IMR-90 (cell line): ENCODE measurements at regions not wholly inside any gene's neighbourhood (a gene's known extent, or its start where the extent isn't known, plus 50 kb on each side); places are given as distances from the start of the nearest gene placed in this dataset.

ENCODE experiments used
- ATAC-seq: fragments of 200-7000 bp; cut with Tn5 transposase; 2 replicates; pipeline ENCODE4 v1.9.1; 2020; ENCODE audit warnings: low read depth, mild to moderate bottlenecking, moderate library complexity
- BruUV-seq: library from RNA; stranded (reverse); fragments of 400-500 nt; replicated peaks from 2 replicates; lab custom pipeline; 2021; lab: Mats Ljungman, UMichigan
- CTCF ChIA-PET: fragments of 300-600 bp; formaldehyde crosslinking; extraction: SDS; loops from one replicate; lab custom pipeline; 2021; ENCODE audit warnings: antibody characterized with exemption; lab: Yijun Ruan, JAX
- POLR2A ChIA-PET: fragments of 300-600 bp; sonication (Branson Sonifier 250); formaldehyde crosslinking; loops from one replicate; lab custom pipeline; 2022; ENCODE audit warnings: antibody characterized with exemption; ENCODE audit not compliant: unreplicated experiment; lab: Charles Lee
- DNase-seq: peaks from one replicate; pipeline ENCODE4 v3.0.0; 2013
- H2AFZ ChIP-seq: replicated peaks from 2 replicates; pipeline ENCODE3; 2013; ENCODE audit warnings: low read length, mild to moderate bottlenecking; ENCODE audit not compliant: poor library complexity
- H2AK5ac ChIP-seq: 2 replicates; pipeline ENCODE4 v1.6.1; 2013; ENCODE audit warnings: low read depth, low read length, inconsistent platforms
- H2AK9ac ChIP-seq: replicated peaks from 2 replicates; pipeline ENCODE3; 2013; ENCODE audit warnings: mild to moderate bottlenecking, low read depth, low read length, moderate library complexity; ENCODE audit not compliant: poor library complexity
- H2BK120ac ChIP-seq: 2 replicates; pipeline ENCODE4 v1.6.1; 2013; ENCODE audit warnings: low read depth, low read length, inconsistent platforms
- H2BK15ac ChIP-seq: 3 replicates; pipeline ENCODE4 v1.6.1; 2013; ENCODE audit warnings: low read depth, low read length, inconsistent platforms
- H2BK20ac ChIP-seq: 2 replicates; pipeline ENCODE4 v1.6.1; 2013; ENCODE audit warnings: low read depth, mild to moderate bottlenecking, inconsistent platforms, low read length, moderate library complexity
- H2BK5ac ChIP-seq: 2 replicates; pipeline ENCODE4 v1.6.1; 2013; ENCODE audit warnings: mild to moderate bottlenecking, low read depth, low read length, inconsistent platforms; ENCODE audit not compliant: poor library complexity, severe bottlenecking
- H3K14ac ChIP-seq: replicated peaks from 2 replicates; pipeline ENCODE4 v1.6.1; 2013; ENCODE audit warnings: low read depth, low read length, inconsistent platforms
- H3K18ac ChIP-seq: 2 replicates; pipeline ENCODE4 v1.6.1; 2013; ENCODE audit warnings: low read depth, low read length, control low read depth
- H3K23ac ChIP-seq: 2 replicates; pipeline ENCODE4 v1.6.1; 2013; ENCODE audit warnings: low read depth, low read length, inconsistent platforms
- H3K27ac ChIP-seq: 2 replicates; pipeline ENCODE4 v1.5.1; 2013; ENCODE audit warnings: mild to moderate bottlenecking, control low read depth, low read length; ENCODE audit not compliant: insufficient read depth
- H3K27me3 ChIP-seq: 2 replicates; pipeline ENCODE4 v1.6.1; 2013; ENCODE audit warnings: low read length; ENCODE audit not compliant: control insufficient read depth, insufficient read depth
- H3K36me3 ChIP-seq: 2 replicates; pipeline ENCODE4 v1.6.1; 2013; ENCODE audit warnings: low read length, mixed read lengths; ENCODE audit not compliant: control insufficient read depth, insufficient read depth
- H3K4ac ChIP-seq: 2 replicates; pipeline ENCODE4 v1.6.1; 2013; ENCODE audit warnings: low read depth, low read length, inconsistent platforms
- H3K4me1 ChIP-seq: 2 replicates; pipeline ENCODE4 v1.6.1; 2013; ENCODE audit warnings: low read length, mixed read lengths; ENCODE audit not compliant: control insufficient read depth, insufficient read depth
- H3K4me2 ChIP-seq: 2 replicates; pipeline ENCODE4 v1.6.1; 2013; ENCODE audit warnings: low read depth, mild to moderate bottlenecking, control low read depth, low read length, moderate library complexity
- H3K4me3 ChIP-seq: 2 replicates; pipeline ENCODE4 v1.5.1; 2013; ENCODE audit warnings: low read depth, mild to moderate bottlenecking, control low read depth, low read length, moderate library complexity; ENCODE audit not compliant: insufficient read depth
- H3K56ac ChIP-seq: 2 replicates; pipeline ENCODE4 v1.6.1; 2013; ENCODE audit warnings: low read length, inconsistent platforms; ENCODE audit not compliant: insufficient read depth; ENCODE audit errors: extremely low read depth
- H3K79me1 ChIP-seq, 2 experiments: 2 replicates each; pipeline ENCODE4 v1.6.1; 2013; ENCODE audit warnings: low read length in 2 of 2, inconsistent platforms in 1 of 2, low read depth in 1 of 2
- H3K9ac ChIP-seq: 2 replicates; pipeline ENCODE4 v1.6.1; 2013; ENCODE audit warnings: low read depth, low read length, control low read depth
- H3K9me1 ChIP-seq: 2 replicates; pipeline ENCODE4 v1.6.1; 2013; ENCODE audit warnings: low read length, inconsistent platforms; ENCODE audit not compliant: insufficient read depth
- H3K9me3 ChIP-seq: 2 replicates; pipeline ENCODE4 v1.6.1; 2013; ENCODE audit warnings: low read length; ENCODE audit not compliant: control insufficient read depth, insufficient read depth
- H4K20me1 ChIP-seq: 2 replicates; pipeline ENCODE4 v1.6.1; 2013; ENCODE audit warnings: low read length, inconsistent platforms; ENCODE audit not compliant: insufficient read depth
- H4K5ac ChIP-seq: 2 replicates; pipeline ENCODE4 v1.6.1; 2013; ENCODE audit warnings: mild to moderate bottlenecking, low read depth, low read length, control low read depth
- H4K8ac ChIP-seq, 2 experiments: 2 replicates each; pipeline ENCODE4 v1.6.1; 2013; ENCODE audit warnings: low read depth in 2 of 2, low read length in 2 of 2, control low read depth in 1 of 2, inconsistent platforms in 1 of 2
- H4K91ac ChIP-seq: 2 replicates; pipeline ENCODE4 v1.6.1; 2013; ENCODE audit warnings: low read depth, low read length, inconsistent platforms; ENCODE audit not compliant: insufficient read depth
- BHLHE40 ChIP-seq: fragments of 150-350 bp; IDR thresholded peaks from 2 replicates; pipeline ENCODE4 v1.6.1; 2016; ENCODE audit warnings: mild to moderate bottlenecking, low read depth, low read length
- CEBPB ChIP-seq: IDR thresholded peaks from 2 replicates; pipeline ENCODE4 v1.6.1; 2012; ENCODE audit warnings: low read depth, low read length, improper control_type of control experiment
- CHD1 ChIP-seq: IDR thresholded peaks from 2 replicates; pipeline ENCODE4 v1.6.1; 2012; ENCODE audit warnings: low read depth, low read length, improper control_type of control experiment
- FOS ChIP-seq: fragments of 150-350 bp; IDR thresholded peaks from 2 replicates; pipeline ENCODE4 v1.6.1; 2016; ENCODE audit warnings: low read depth, low read length
- MXI1 ChIP-seq: IDR thresholded peaks from 2 replicates; pipeline ENCODE4 v1.6.1; 2012; ENCODE audit warnings: low read depth, mild to moderate bottlenecking, low read length, moderate library complexity, borderline replicate concordance
- NFE2L2 ChIP-seq: fragments of 150-350 bp; IDR thresholded peaks from 2 replicates; pipeline ENCODE4 v1.6.1; 2016; ENCODE audit warnings: low read depth, mild to moderate bottlenecking, low read length
- POLR2A ChIP-seq: IDR thresholded peaks from 2 replicates; pipeline ENCODE4 v1.6.1; 2012; ENCODE audit warnings: mild to moderate bottlenecking, low read depth, low read length
- RAD21 ChIP-seq: IDR thresholded peaks from 2 replicates; pipeline ENCODE4 v1.6.1; 2012; ENCODE audit warnings: low read length, improper control_type of control experiment
- SMC3 ChIP-seq: fragments of 150-350 bp; IDR thresholded peaks from 2 replicates; pipeline ENCODE4 v1.6.1; 2016; ENCODE audit warnings: low read depth, mild to moderate bottlenecking, antibody characterized with exemption, low read length, moderate library complexity
- WGBS, 2 experiments: methylation state at CpG; one replicate each; pipeline versions ENCODE4 v1.1.5 to v1.1.7; 2013; ENCODE audit warnings: missing lambda C conversion rate in 2 of 2; ENCODE audit not compliant: insufficient read length in 1 of 2; ENCODE audit errors: extremely low coverage in 2 of 2; 5-methylcytosine and 5-hydroxymethylcytosine counted together
- dilution Hi-C: fragments of 300-500 bp; cut with HindIII; formaldehyde crosslinking; loops from one replicate; pipeline ENCODE4 v1.14.3; 2018; ENCODE audit warnings: low sequenced_read_pairs; ENCODE audit not compliant: unreplicated experiment
- in situ Hi-C: fragments of 300-500 bp; cut with MboI; formaldehyde crosslinking; loops from 3 replicates; pipeline ENCODE4 v1.14.3; 2019; ENCODE audit warnings: low sequenced_read_pairs, inconsistent platforms, mixed read lengths
- intact Hi-C: fragments of 100-400 bp; cut with micrococcal nuclease; formaldehyde crosslinking; loops from 2 replicates; pipeline ENCODE4 v1.10.0; 2022
- TF ChIP-seq, protein P1 (sequence below): conservative IDR thresholded peaks from 2 replicates; pipeline ENCODE4 v1.5.1; 2012; ENCODE audit warnings: mild to moderate bottlenecking, low read depth, low read length, improper control_type of control experiment
- TF ChIP-seq, protein P2 (sequence below): fragments of 150-350 bp; IDR thresholded peaks from 2 replicates; pipeline ENCODE4 v1.6.1; 2016; ENCODE audit warnings: low read depth, mild to moderate bottlenecking, low read length, moderate library complexity, borderline replicate concordance
- TF ChIP-seq, protein P3 (sequence below): fragments of 150-350 bp; IDR thresholded peaks from 2 replicates; pipeline ENCODE4 v1.6.1; 2017; ENCODE audit warnings: mild to moderate bottlenecking, antibody characterized with exemption, low read length, low read depth

DNA sequence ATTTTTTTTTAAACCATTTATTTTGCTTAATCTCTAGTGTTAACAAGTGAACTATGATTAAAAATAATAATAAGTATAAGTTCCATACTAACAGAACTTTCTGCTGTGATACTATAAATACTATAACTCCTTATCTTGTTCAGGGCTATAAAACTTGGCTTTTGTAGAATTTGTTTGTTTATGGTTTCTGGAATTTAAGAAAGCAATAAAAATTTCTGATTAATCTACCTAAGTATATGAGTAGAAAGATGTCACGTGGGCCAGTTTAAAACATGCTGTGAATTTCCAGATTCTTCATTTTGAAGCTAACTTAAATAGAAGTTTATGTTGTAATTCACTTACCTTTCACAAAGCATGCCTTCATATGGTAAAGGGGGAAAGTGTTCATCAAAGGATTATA lies 1236.3 kb upstream of the ACVR2A start:
- CTCF ChIA-PET = no interaction called here
- H4K91ac ChIP-seq = no peak overlapping the region
- TF ChIP-seq, protein P1, sequence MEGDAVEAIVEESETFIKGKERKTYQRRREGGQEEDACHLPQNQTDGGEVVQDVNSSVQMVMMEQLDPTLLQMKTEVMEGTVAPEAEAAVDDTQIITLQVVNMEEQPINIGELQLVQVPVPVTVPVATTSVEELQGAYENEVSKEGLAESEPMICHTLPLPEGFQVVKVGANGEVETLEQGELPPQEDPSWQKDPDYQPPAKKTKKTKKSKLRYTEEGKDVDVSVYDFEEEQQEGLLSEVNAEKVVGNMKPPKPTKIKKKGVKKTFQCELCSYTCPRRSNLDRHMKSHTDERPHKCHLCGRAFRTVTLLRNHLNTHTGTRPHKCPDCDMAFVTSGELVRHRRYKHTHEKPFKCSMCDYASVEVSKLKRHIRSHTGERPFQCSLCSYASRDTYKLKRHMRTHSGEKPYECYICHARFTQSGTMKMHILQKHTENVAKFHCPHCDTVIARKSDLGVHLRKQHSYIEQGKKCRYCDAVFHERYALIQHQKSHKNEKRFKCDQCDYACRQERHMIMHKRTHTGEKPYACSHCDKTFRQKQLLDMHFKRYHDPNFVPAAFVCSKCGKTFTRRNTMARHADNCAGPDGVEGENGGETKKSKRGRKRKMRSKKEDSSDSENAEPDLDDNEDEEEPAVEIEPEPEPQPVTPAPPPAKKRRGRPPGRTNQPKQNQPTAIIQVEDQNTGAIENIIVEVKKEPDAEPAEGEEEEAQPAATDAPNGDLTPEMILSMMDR = no peak
- TF ChIP-seq MXI1 (no peak), RAD21 (no peak), FOS (no peak), CHD1 (no peak), NFE2L2 (no peak), BHLHE40 (no peak), SMC3 (no peak), CEBPB (no peak), POLR2A (no peak)
- TF ChIP-seq, protein P2, sequence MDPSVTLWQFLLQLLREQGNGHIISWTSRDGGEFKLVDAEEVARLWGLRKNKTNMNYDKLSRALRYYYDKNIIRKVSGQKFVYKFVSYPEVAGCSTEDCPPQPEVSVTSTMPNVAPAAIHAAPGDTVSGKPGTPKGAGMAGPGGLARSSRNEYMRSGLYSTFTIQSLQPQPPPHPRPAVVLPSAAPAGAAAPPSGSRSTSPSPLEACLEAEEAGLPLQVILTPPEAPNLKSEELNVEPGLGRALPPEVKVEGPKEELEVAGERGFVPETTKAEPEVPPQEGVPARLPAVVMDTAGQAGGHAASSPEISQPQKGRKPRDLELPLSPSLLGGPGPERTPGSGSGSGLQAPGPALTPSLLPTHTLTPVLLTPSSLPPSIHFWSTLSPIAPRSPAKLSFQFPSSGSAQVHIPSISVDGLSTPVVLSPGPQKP = no peak
- TF ChIP-seq, protein P3, sequence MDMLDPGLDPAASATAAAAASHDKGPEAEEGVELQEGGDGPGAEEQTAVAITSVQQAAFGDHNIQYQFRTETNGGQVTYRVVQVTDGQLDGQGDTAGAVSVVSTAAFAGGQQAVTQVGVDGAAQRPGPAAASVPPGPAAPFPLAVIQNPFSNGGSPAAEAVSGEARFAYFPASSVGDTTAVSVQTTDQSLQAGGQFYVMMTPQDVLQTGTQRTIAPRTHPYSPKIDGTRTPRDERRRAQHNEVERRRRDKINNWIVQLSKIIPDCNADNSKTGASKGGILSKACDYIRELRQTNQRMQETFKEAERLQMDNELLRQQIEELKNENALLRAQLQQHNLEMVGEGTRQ = no peak
- no peaks in the 10 kb centered on the region for H3K4me1 ChIP-seq
- intact Hi-C loops = no loop called here
- no peak for ATAC-seq
- H2AK9ac ChIP-seq = no peak overlapping the region
- WGBS, 2 experiments = no CpG with 5 or more reads among the region's 1 CpG
- no peak overlapping the region for H3K4me2 ChIP-seq
- no TSS peak for BruUV-seq
- no peak overlapping the region for H2BK120ac ChIP-seq
- H2BK20ac ChIP-seq = no peak overlapping the region
- no peaks in the 10 kb centered on the region for H3K79me1 ChIP-seq
- H3K18ac ChIP-seq = no peak overlapping the region
- H2BK15ac ChIP-seq = no peak overlapping the region
- H3K23ac ChIP-seq = no peak overlapping the region
- in situ Hi-C loops = no loop called here
- H3K9me3 ChIP-seq = no peaks in the 10 kb centered on the region
- no peaks in the 10 kb centered on the region for H4K20me1 ChIP-seq
- POLR2A ChIA-PET = no interaction called here
- H2AK5ac ChIP-seq = no peak overlapping the region
- H3K9me1 ChIP-seq = no peaks in the 10 kb centered on the region
- no peak overlapping the region for H3K4ac ChIP-seq
- no peak overlapping the region for H4K5ac ChIP-seq
- H3K14ac ChIP-seq = no peak overlapping the region
- DNase-seq = no peak
- H3K27ac ChIP-seq = no peak overlapping the region
- no peak overlapping the region for H3K4me3 ChIP-seq
- no peak overlapping the region for H3K9ac ChIP-seq
- H2AFZ ChIP-seq = no peak overlapping the region
- no peak overlapping the region for H4K8ac ChIP-seq
- no peak overlapping the region for H2BK5ac ChIP-seq
- no peak overlapping the region for H3K56ac ChIP-seq
- H3K36me3 ChIP-seq = no peaks in the 10 kb centered on the region
- H3K27me3 ChIP-seq = no peaks in the 10 kb centered on the region
- dilution Hi-C loops = no loop called here
